ENCODE measurements at regions not wholly inside any gene's neighbourhood (a gene's known extent, or its start where the extent isn't known, plus 50 kb on each side); places are given as distances from the start of the nearest gene placed in this dataset.
"Not testable (repeated sequence)": the region's sequence is repeated elsewhere in the genome, so short reads cannot be mapped to it uniquely, and the experiment has no call there.

DNA sequence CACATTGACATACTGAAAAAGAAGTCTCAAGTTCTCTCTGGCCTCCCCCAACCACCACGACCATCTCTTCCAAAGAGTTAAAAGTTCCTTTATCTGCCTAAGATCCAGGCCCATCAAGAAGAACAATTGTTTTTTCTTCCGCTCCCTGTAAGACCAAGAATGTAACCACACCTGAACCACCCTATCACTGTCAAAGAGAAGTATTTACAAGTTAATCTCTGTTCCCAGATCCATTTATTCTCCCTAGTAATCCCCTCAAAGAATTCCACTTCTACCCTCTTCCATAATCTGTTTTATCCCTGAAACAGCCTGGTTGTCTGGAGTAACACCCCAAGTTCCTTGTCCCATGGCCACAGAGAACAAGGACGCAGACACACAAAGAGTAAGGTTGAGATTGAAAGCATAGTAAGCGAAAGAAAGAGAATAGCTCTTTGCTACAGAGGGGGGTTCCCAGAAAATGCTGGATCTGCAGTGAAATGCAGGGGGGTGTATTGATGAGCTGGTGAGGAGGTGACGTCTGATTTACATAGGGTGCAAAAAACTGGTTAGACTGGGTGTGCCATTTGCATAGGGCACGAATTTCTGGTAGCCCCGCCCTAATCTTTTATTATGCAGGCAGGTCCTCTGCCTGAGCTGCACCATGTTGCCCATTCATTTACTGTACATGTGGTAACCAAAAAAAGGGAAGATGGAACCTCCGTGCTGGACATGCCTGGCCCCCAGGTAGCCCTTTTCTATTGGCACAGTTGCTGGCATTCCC lies 122.0 kb downstream of the SKIDA1 start:
- no peak for DNase-seq

DNA sequence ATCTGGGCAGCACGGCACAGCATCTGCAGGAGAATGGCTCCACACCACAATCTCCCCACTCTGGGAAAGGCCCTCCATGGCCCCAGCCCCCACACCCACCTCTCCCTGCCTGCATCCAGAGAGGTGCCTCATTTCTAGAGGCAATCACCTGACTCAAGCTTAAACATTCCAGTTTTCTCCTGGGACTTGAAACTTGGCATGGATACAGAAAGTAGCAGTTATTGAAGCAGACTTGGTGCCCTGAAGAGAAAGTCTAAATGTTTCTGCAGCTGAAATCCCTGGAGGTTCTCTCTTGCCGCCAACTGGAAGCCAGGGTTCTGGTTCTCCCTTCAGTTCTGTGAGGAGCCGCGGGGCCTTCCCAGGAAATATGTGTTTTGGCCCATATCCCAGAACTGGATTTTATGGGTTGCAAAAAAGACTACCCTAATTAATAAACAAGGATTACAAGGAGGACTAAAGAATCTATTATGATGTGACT lies 122.8 kb downstream of the SKIDA1 start:
- DNase-seq, result no peak

DNA sequence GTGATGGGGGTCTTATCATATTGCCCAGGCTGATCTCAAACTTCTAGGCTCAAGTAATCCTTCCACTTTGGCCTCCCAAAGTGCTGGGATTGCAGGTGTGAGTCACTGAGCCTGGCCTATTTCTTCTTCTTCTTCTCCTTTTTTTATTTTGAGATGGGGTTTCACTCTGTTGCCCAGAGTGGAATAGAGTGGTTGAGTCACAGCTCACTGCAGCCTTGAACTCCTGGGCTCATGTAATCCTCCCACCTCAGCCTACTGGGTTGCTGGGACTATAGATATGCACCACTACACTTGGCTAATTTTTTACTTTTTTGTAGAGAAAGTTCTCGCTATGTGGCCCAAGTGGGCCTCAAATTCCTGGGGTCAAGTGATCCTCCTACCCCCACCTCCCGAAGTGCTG lies 124.3 kb downstream of the SKIDA1 start:
- DNase-seq, result no peak

DNA sequence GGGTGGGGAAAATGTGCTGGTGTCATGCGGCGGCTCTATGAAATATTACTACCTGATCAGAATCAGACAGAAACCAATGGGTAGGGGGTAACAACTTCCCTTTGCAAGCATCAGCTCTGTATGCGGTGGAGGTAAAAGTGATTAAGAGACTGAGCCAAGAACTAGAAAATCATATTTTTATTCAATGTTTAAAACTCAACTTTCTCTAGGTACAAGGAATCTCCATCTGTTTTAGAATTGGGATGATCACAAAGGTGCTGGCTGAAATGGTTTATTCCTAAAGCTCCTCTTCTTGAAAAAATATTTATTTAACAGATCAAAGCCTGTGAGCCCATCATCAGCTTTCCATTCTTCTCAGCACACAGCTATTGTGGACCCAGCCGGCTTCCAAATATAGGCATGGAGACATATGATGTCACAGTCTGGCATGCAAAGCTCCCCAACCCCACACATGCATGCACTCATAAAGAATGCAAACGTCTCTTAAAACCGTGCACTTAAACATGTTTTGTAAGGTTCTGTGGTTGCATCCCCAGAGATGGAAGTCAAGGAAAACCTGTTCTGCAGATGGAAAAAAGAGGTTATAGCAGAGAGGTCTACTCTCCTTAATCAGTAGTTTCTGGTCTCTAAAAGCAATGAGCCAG lies 126.0 kb downstream of the SKIDA1 start:
- no peak for DNase-seq

DNA sequence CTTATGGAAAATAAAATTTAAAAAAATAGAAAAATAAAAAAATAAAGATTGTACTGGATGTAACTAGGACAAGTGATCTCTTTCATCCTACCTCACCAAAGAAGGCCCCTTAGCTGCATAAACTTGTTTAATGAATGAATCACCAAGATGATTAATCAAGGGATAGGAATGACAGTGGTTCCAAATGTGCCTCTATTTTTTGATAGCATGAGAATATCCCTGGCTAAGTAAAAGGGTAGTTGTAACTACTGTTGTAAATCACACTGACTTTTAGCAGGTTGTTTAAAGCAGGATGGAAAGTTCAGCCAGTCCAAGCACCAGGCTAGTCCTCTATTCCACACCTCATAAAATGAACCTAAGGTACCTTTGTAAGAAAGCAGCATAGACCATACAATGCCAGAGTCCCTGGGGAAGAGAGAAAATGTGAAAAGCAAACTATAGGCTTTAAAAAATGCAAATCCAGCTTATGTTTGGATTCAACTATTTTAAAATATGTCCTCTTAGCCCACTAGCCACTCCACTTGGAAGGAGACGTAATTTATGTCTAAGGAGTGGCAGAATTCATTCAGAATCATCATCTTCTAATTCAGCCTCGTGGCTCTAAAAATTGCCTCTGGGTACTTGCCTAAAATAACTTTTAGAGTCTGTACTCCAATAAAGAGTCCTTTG lies 126.8 kb downstream of the SKIDA1 start:
- no peak for DNase-seq

DNA sequence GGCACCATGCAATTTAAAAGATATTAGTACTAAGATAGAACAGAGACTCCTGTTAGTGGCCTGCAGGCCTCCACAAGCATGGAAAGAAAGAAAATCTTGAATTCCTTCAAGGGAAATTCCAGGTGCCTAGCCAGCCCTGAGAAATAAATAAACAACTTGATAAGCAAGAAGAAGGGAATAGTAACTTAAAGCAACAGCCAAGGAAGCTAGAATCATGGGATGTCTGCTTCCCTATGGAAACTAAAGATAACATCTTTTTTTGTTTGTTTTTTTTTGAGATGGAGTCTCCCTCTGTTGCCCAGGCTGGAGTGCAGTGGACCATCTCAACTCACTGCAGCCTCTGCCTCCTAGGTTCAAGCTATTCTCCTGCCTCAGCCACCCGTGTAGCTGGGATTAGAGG lies 128.6 kb downstream of the SKIDA1 start:
- no peak for DNase-seq

DNA sequence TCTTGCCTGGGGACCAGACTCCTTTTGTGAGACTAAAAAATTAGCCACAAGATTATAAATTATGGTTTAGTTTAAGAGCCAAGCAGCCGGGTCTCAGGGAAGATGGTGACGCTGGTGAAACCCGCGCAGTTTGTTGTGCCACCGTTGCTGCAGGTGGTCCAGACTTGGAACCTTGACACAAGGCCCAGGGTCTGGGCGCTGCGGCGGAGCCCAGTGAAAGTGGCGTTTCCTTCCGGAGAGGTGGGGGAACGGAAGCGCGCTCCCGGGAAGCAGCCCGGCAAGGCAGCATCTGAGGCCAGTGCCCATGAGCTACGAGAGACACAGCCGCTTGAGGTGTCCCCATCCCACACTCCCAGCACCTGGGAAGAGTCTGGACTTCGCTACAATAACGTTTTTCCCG lies 131.6 kb downstream of the SKIDA1 start:
- no peak for DNase-seq

DNA sequence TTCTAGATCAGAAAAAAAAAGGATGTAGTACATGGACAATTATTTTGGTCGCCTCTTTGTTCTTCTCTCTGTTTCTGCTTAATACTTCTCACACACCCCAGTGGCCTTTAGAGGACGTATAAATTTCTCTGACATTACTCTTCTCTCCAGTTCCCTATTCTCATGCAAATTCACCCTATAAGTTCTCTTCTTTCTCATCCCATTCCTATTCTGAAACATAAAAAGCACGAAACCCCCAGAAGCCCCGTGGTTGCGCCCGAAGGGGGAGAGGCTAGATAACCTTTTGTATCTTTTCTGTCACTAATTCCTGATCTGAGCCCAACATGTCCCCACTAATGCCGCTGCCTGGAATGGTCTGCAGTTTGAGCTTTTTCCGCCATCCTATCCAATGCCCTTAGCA lies 136.9 kb downstream of the SKIDA1 start:
- DNase-seq, result no peak

DNA sequence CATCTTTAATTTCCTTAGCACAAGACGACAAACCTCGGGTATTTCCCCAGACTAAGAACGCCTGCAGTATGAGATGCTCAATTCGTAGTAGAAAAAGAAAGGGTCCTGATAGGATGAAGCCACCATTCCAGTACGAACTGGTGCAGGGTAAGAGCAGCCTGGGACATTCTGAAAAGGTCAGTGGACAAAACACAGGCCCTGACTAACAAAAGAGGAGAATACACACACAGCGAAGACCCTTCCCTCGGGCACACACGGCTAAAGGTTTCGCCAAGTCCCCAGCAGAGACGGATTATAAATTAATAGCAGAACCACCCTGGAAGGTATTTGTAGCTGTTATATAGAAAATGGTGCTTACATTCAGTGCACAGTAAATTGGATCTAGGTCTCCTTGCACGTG lies 137.6 kb downstream of the SKIDA1 start:
- no peak for DNase-seq

DNA sequence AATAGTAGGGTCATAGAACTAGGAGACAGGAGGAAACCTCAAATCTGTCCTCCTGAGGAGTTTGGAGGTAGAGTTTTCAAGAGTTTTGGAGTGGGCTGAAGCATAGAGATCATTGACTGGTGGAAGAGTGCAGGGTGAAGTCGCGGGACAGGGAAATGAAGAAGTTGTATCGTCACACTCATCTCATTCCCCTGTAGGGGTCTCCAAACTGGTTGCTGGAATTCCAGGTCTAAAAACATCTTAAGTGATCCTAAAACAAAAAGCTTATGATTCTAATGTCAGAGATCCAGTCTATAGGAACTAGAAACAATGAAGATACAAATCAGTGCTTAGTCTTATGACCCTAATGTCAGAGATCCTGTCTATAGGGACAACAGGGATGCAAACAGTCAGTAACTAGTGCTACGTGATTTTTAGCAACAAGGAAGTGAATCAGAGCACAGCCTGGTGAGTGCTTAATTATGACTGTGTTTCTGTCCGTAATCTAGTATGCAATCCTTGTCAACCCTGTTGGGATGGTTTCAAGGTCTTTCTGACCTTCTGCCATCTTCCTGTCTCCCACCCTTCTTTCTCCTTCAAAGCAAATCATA lies 139.4 kb downstream of the SKIDA1 start:
- no peak for DNase-seq

DNA sequence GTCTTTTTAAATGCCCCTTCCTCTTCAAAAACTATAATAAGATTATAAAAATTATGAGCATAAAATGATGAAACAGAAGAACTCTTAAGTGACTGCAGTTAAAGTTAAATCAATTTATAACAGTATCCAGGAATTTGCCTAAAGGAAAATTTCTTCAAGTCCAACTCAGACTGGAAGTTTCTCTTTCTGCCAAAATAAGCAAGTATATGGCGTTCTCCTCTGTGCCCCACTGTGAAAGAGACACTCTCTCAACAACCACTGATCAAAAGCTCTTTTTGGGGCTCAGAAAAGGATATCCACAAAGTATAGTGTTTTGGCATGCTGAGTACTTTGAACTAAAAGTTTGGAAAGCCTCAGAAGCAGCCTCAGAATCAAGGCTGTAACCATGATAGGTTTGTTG lies 139.9 kb downstream of the SKIDA1 start:
- no peak for DNase-seq

DNA sequence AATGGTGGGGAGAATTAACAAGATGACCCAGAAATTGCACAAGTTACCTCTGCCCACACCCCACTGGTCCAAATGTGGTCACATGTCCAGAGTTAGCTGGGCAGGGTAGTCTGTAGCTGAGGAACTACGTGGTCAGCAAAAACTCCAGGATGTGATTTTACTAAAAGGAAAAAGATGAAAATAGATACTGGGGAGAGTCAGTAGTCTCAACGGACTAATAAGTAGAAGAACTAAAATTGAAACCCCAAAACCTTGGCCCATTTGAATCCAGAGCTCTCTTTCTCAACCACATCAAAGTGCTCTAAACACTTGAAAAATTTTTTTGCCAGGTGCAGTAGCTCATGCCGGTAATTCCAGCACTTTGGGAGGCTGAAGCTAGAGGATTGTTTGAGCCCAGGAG lies 146.3 kb downstream of the SKIDA1 start:
- no peak for DNase-seq

DNA sequence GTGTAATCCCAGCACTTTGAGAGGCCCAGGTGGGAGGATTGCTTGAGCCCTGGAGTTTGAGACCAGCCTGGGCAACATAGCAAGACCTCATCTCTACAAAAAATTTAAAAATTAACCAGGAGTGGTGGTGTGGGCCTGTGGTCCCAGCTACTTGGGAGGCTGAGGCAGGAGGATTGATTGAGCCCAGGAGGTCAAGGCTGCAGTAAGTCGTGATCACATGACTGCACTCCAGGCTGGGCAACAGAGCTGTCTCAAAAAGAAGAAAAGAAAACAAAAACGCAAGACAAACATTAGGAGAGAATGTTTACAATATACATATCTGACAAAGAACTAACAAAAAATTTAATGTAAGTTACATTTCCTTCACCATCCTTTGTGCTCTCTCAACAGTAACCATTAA lies 150.2 kb downstream of the SKIDA1 start:
- DNase-seq, result not testable (repeated sequence)

DNA sequence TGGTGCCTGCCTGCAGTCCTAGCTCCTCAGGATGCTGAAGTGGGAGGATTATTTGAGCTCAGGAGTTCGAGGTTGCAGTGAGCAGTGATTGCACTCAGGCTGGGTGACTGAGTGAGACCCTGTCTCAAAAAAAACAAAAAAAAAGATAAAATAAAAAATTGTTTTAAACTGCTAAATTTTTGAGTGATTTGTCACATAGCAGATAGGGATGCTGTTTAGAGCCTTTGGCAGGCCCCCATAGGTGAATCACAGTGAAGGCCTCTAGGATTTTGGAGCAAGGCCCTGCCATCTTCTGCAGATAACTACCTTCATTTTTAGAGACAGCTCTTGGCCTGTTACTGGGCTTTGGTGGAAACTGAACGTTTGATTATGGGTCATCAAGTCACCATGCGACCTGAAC lies 151.6 kb downstream of the SKIDA1 start:
- not testable (repeated sequence) for DNase-seq

DNA sequence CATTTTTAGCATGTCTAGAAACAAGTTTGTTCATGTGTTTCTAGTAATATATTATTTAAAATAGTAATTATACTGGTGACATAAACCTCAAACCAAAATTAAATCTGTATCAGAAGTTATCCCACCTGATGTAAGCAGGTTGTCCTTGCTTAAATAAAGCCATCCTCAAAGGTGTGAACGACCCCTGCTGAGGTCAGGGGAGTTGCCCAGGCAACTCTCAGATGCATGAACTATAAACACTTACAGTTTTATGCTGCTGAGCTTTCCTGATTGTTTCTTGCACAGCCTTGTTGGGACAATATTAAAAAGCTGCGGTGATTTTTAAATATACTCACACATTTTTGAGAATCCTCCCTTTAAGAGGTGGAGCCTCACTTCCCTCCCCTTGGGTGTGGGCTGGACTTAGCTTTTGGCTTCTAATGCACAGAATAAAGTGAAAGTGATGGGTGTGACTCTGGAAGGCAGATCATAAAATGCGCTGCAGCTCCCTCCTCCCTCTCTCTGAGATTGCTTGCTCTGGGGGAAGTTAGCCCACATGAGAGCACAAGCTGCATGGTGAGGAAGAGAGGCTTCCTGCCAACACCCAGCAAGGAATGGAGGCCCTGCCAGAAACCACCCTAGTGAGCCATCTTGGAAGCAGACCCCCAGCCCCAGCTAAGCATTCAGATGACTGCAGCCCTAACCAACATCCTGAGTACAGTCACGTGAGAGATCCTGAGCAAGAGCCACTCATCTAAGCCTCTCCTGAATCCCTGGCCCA lies 152.7 kb downstream of the SKIDA1 start:
- no peak for DNase-seq

DNA sequence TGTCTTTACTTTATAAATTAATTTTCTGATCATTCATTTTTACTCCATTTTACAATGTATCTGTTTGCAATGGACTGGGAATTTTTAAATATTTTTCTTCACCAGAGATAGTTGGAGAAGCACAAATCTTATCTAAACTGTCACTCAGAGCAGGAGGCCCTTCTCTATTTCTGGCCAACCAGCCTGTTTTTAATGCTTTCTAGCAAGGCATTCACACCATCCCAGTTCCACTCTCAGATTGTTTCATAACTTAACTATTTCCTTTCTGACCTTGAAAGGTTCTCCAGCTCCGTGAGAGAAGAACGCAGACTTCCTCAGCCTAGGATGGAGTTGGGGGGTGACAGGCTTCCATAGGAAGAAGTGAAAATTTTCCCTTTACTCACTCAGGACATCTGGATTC lies 155.8 kb downstream of the SKIDA1 start:
- DNase-seq, result no peak

DNA sequence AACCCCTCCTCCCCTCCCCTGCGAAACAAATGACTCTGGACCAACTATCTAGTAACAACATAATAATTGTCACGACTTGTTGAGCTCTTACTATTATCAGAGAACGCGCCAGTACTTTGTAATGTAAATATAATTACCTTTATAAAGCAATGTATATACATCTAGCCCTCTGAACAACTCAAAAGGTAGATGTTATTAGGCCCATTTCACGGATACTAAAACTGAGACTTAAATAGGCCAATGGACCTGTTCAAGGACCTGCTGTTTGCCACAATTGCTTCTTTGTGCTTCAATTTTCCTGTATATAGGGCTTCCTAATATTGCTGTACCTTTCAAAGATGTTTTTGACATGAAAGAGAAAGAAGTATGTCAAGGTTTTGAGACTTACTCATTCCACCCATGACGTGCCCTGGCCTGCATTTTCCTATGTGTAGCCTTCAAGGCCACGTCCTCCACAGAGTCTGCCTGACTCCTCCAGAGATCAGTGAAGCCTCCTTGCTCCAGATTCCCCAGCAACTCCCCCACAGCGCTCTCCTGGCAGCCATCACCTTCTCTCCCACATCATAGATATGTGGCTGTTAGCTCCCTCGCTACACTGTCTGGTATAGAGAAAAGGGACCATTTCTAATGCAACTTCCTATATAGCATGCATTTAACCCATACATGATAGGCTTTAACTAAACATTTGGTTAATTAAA lies 156.6 kb downstream of the SKIDA1 start:
- no peak for DNase-seq

DNA sequence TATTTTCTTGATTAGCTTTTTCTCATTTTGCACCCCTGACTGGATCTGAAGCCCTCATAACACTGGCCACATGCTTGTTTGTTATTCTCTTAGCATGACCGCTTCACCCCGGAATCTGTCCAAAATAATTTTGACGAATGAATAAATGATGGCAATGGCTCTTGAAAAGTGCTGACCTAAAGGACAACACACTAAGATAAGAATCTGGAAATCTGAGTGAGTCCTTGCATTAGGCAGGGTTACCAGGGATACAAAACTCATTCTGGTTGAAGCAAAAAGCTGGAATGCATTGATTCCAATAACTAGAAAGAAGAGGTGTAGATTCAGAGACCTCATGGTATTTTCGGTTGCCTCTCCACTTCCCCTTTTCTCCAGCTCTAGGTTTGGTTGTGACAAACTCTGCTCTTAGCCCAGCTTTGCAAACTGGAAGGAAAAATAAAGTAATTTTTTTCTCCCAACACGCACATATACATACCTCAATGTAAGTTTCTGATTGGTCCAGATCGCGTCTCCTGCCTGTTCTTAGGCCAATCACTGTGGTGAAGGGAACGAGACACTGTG lies 157.4 kb downstream of the SKIDA1 start:
- DNase-seq, result no peak

DNA sequence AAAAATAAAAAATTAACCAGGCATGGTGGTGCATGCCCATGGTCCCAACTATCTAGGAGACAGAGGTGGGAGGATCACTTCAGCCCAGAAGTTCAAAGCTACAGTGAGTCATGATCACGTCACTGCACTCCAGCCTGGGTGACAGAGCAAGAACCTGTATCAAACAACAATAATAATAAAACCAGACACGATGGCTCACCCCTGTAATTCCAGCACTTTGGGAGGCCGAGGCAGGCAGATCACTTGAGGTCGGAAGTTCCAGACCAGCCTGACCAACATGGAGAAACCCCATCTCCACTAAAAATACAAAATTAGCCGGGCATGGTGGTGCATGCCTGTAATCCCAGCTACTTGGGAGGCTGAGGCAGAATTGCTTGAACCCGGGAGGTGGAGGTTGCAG lies 159.4 kb downstream of the SKIDA1 start:
- DNase-seq, result not testable (repeated sequence)

DNA sequence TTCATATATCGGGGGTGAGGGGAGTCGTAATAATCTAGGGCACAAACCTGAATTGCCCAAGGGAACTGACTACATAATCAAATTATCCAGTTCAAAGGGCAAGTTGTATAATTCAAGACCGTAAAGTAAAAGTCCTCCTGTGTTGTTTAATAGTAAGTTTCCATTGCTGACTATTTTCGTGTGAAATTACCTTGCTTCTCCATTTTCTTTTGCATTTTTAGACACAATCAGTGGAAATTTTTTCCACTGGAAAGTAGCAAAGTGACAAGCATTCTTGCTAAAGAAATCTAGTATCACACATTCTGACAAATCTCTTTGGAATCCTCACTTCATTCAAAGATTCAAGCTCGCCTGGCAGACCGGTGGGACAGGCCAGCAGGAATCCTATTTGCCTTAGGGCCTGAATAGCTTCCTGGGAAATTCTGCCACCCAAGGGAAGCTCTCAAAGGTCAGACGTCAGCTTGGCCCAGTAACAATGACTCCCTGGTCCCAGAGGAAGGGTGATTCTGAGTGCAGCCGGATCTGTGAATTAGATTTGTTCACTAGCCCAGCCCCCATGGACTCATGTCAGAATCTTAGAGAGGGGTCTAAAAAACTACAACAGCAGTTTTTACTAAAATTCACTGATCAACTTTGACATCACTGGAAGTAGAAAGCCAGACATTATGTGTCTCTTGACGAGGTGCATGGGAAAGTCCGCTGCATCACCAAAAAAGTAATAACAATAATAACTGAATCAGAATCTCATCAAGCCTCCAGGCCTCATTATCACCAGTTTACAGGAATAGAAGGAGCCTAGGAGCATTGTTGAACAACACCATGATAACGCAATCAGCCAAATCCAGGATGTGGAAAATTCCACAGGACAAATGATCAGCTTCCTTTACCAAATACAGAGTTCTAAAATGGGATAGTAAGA lies 161.0 kb downstream of the SKIDA1 start:
- DNase-seq, result no peak

DNA sequence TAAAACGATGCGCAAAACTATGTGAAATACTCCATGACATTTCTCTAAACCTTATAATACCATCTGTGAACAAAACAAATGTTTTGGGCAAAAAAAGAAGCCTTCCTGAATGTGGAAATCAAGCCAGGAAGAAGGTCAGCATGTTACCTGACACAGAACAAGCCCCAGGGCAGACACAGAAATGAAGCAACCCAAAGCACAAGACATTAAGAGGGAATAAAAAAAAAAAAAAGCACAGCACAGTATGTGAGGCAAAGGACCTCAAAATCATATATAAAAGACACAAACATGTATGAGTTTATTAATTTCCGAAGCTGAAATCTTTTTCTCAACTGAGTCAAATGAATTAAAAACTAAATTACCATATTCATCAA lies 161.8 kb downstream of the SKIDA1 start:
- DNase-seq, result no peak
